H1 (cell line): ENCODE measurements at regions not wholly inside any gene's neighbourhood (a gene's known extent, or its start where the extent isn't known, plus 50 kb on each side); places are given as distances from the start of the nearest gene placed in this dataset.

ENCODE experiments used
- CTCF ChIA-PET: fragments of 300-600 bp; sonication (Branson Sonifier 250); formaldehyde crosslinking; loops from one replicate; lab custom pipeline; 2021; ENCODE audit not compliant: partially characterized antibody; lab: Charles Lee
- POLR2A ChIA-PET: fragments of 300-600 bp; sonication (Branson Sonifier 250); formaldehyde crosslinking; loops from one replicate; lab custom pipeline; 2021; ENCODE audit warnings: inconsistent platforms; ENCODE audit not compliant: partially characterized antibody; lab: Charles Lee
- DNase-seq, 2 experiments: peaks; one replicate each; pipeline versions ENCODE4 v3.0.0 to v3.0.0-alpha.2; 2010 to 2022; ENCODE audit warnings: low spot score in 2 of 2, low read depth in 1 of 2, mixed read lengths in 1 of 2
- FAIRE-seq: peaks from 2 replicates; lab custom pipeline; 2011; peaks lifted over from hg19 to GRCh38; lab: Jason Lieb, UNC
- H2AFZ ChIP-seq: 2 replicates; pipeline ENCODE4 v1.8.1; 2012; ENCODE audit warnings: low read length, inconsistent platforms
- H2AK5ac ChIP-seq: 2 replicates; pipeline ENCODE4 v1.6.1; 2013; ENCODE audit warnings: low read depth, low read length
- H2BK120ac ChIP-seq: replicated peaks from 2 replicates; pipeline ENCODE3; 2013; ENCODE audit warnings: low read depth, low read length, inconsistent platforms
- H2BK12ac ChIP-seq: 2 replicates; pipeline ENCODE4 v1.6.1; 2013; ENCODE audit warnings: low read depth, low read length
- H2BK15ac ChIP-seq: 2 replicates; pipeline ENCODE4 v1.6.1; 2013; ENCODE audit warnings: low read length
- H2BK20ac ChIP-seq: 2 replicates; pipeline ENCODE4 v1.6.1; 2013; ENCODE audit warnings: low read length
- H2BK5ac ChIP-seq: 2 replicates; pipeline ENCODE4 v1.6.1; 2013; ENCODE audit warnings: low read depth, low read length
- H3K14ac ChIP-seq: 2 replicates; pipeline ENCODE4 v1.6.1; 2013; ENCODE audit warnings: inconsistent platforms; ENCODE audit not compliant: insufficient read length
- H3K18ac ChIP-seq: 2 replicates; pipeline ENCODE4 v1.6.1; 2013; ENCODE audit warnings: low read length; ENCODE audit errors: extremely low read depth
- H3K23ac ChIP-seq: 2 replicates; pipeline ENCODE4 v1.6.1; 2013; ENCODE audit warnings: inconsistent platforms; ENCODE audit not compliant: insufficient read length
- H3K23me2 ChIP-seq: 2 replicates; pipeline ENCODE4 v1.6.1; 2013; ENCODE audit warnings: low read depth, low read length
- H3K27ac ChIP-seq: 2 replicates; pipeline ENCODE4 v1.6.1; 2011; ENCODE audit warnings: low read depth, low read length, inconsistent platforms
- H3K27me3 ChIP-seq, 4 experiments: replicated peaks in 1 of 4; 1 replicate in 1 of 4; 2 replicates in 3 of 4; pipeline versions ENCODE4 v1.6.1 to v1.8.1; 2011 to 2013; ENCODE audit warnings: low read length in 3 of 4, mild to moderate bottlenecking in 3 of 4, inconsistent platforms in 2 of 4, mixed read lengths in 2 of 4, moderate library complexity in 1 of 4; ENCODE audit not compliant: control insufficient read depth in 3 of 4, insufficient read depth in 3 of 4; ENCODE audit errors: extremely low read depth in 1 of 4
- H3K36me3 ChIP-seq, 4 experiments: 2 replicates each; pipeline versions ENCODE4 v1.6.1 to v1.8.1; 2011 to 2013; ENCODE audit warnings: mild to moderate bottlenecking in 4 of 4, low read length in 3 of 4, moderate library complexity in 2 of 4, control low read depth in 1 of 4, inconsistent platforms in 1 of 4; ENCODE audit not compliant: insufficient read depth in 4 of 4, control insufficient read depth in 2 of 4
- H3K4ac ChIP-seq: replicated peaks from 2 replicates; pipeline ENCODE3; 2013; ENCODE audit warnings: low read length, low read depth, mixed read lengths, inconsistent platforms; ENCODE audit not compliant: insufficient read length
- H3K4me1 ChIP-seq, 4 experiments: replicated peaks in 1 of 4; 1 replicate in 1 of 4; 2 replicates in 3 of 4; pipeline versions ENCODE4 v1.6.1 to v1.8.1; 2011 to 2013; ENCODE audit warnings: low read length in 3 of 4, inconsistent platforms in 2 of 4, mixed read lengths in 1 of 4; ENCODE audit not compliant: insufficient read depth in 4 of 4, control insufficient read depth in 3 of 4
- H3K4me2 ChIP-seq, 2 experiments: 2 replicates each; pipeline versions ENCODE4 v1.6.1 to v1.8.1; 2011 to 2013; ENCODE audit warnings: low read depth in 2 of 2, low read length in 2 of 2, control low read depth in 1 of 2, inconsistent platforms in 1 of 2, mild to moderate bottlenecking in 1 of 2; ENCODE audit not compliant: insufficient read depth in 1 of 2
- H3K4me3 ChIP-seq, 4 experiments: fragments of 200-600, 300-600 bp in 1 of 4; sonication (generic), shearing (Covaris generic), sonication (Bioruptor Twin) in 1 of 4; 2 replicates each; pipeline versions ENCODE4 v1.5.1 to v1.8.1; 2011 to 2016; ENCODE audit warnings: low read length in 4 of 4, low read depth in 3 of 4, control low read depth in 2 of 4, inconsistent platforms in 2 of 4, mild to moderate bottlenecking in 2 of 4, mixed read lengths in 1 of 4, moderate library complexity in 1 of 4; ENCODE audit not compliant: insufficient read depth in 2 of 4; ENCODE audit errors: extremely low read depth in 1 of 4
- H3K56ac ChIP-seq: replicated peaks from 2 replicates; pipeline ENCODE3; 2013; ENCODE audit warnings: low read depth, mild to moderate bottlenecking, mixed read lengths, low read length, inconsistent platforms; ENCODE audit not compliant: insufficient read length
- H3K79me1 ChIP-seq: 2 replicates; pipeline ENCODE4 v1.6.1; 2013; ENCODE audit warnings: low read depth, low read length, control low read depth
- H3K79me2 ChIP-seq, 2 experiments: 2 replicates each; pipeline versions ENCODE4 v1.6.1 to v1.8.1; 2012 to 2013; ENCODE audit warnings: low read length in 2 of 2, mild to moderate bottlenecking in 2 of 2, inconsistent platforms in 1 of 2; ENCODE audit not compliant: insufficient read depth in 2 of 2, control insufficient read depth in 1 of 2
- H3K9ac ChIP-seq, 4 experiments: replicated peaks in 1 of 4; 1 replicate in 1 of 4; 2 replicates in 3 of 4; pipeline versions ENCODE4 v1.6.1 to v1.8.1; 2011 to 2013; ENCODE audit warnings: low read depth in 3 of 4, low read length in 3 of 4, control low read depth in 2 of 4, mild to moderate bottlenecking in 2 of 4, moderate library complexity in 2 of 4, inconsistent platforms in 1 of 4; ENCODE audit errors: extremely low read depth in 1 of 4
- H3K9me3 ChIP-seq, 2 experiments: 2 replicates each; pipeline versions ENCODE4 v1.6.1 to v1.8.1; 2012 to 2013; ENCODE audit warnings: mild to moderate bottlenecking in 2 of 2, moderate library complexity in 2 of 2, control low read depth in 1 of 2, inconsistent platforms in 1 of 2, low read depth in 1 of 2, low read length in 1 of 2, mixed read lengths in 1 of 2; ENCODE audit not compliant: insufficient read depth in 2 of 2
- H4K20me1 ChIP-seq, 2 experiments: replicated peaks in 1 of 2; 2 replicates each; pipeline versions ENCODE3 to v1.8.1; 2011 to 2013; ENCODE audit warnings: inconsistent platforms in 2 of 2, low read length in 2 of 2, mild to moderate bottlenecking in 1 of 2; ENCODE audit not compliant: insufficient read depth in 2 of 2, control insufficient read depth in 1 of 2
- H4K5ac ChIP-seq: 2 replicates; pipeline ENCODE4 v1.6.1; 2013; ENCODE audit warnings: low read length, low read depth, mixed read lengths, inconsistent platforms; ENCODE audit not compliant: insufficient read length
- H4K8ac ChIP-seq: 2 replicates; pipeline ENCODE4 v1.8.0; 2013; ENCODE audit warnings: mild to moderate bottlenecking, moderate library complexity, low read length, inconsistent platforms; ENCODE audit not compliant: insufficient read depth; ENCODE audit errors: extremely low read depth
- H4K91ac ChIP-seq: replicated peaks from 2 replicates; pipeline ENCODE3; 2013; ENCODE audit warnings: low read length, mixed read lengths, inconsistent platforms; ENCODE audit not compliant: insufficient read length
- TEAD4 ChIP-seq: IDR thresholded peaks from 2 replicates; pipeline ENCODE4 v1.6.1; 2012; ENCODE audit warnings: low read depth, low read length, inconsistent platforms, mixed read lengths
- WGBS, 2 experiments: shearing (Covaris generic) in 1 of 2; methylation state at CpG; one replicate each; pipeline versions ENCODE4 v1.1.6 to v1.1.7; 2013 to 2015; ENCODE audit warnings: low lambda C conversion rate in 2 of 2, mixed read lengths in 2 of 2, inconsistent platforms in 1 of 2, low coverage in 1 of 2, missing lambda C conversion rate in 1 of 2; ENCODE audit not compliant: insufficient replicate concordance in 2 of 2, insufficient coverage in 1 of 2, insufficient read length in 1 of 2; ENCODE audit errors: extremely low coverage in 1 of 2, missing lambda C conversion rate in 1 of 2; 5-methylcytosine and 5-hydroxymethylcytosine counted together

GRCh38 chr4:151564321-151564720, 155.3 kb downstream of the FHIP1A start:
- Histone ChIP-seq H3K4me2 (no peak overlapping the region), H3K4ac (no peak overlapping the region), H4K91ac (no peak overlapping the region), H2BK120ac (no peak overlapping the region), H3K27me3 (no peaks in the 10 kb centered on the region), H3K4me3 (no peak overlapping the region), H4K8ac (no peak overlapping the region), H3K56ac (no peak overlapping the region), H2BK12ac (no peak overlapping the region), H3K9ac (no peak overlapping the region), H3K79me1 (no peaks in the 10 kb centered on the region), H3K18ac (no peak overlapping the region), H3K23me2 (no peaks in the 10 kb centered on the region), H4K20me1 (no peaks in the 10 kb centered on the region), H3K79me2 (peaks cover 0 to 36% of the 10 kb centered on the region in 2 experiments; a peak in 2 of 4 replicates), H2AK5ac (no peak overlapping the region), H3K23ac (no peak overlapping the region), H3K4me1 (peaks cover 0 to 3% (median under 1%) of the 10 kb centered on the region in 4 experiments; a peak in 1 of 7 replicates), H4K5ac (no peak overlapping the region), H3K27ac (no peak overlapping the region), H3K14ac (no peak overlapping the region), H2BK20ac (no peak overlapping the region), H2BK5ac (no peak overlapping the region)
- ChIA-PET POLR2A (no interaction called here), CTCF (interaction anchor here (0.7 to 1.9 kb wide), 5 partner anchors 15 to 227 kb away, joined by 3 to 5 read pairs (median 4); no protein-coding TSS in a partner anchor)
- FAIRE-seq (no peak), DNase-seq (no peak)
- 90% methylated on average over 2 of the region's 2 CpGs; no CpG with 5 or more reads in 1 of the 2 experiments for WGBS, 2 experiments
- TF ChIP-seq TEAD4 = no peak
- TF ChIP-seq, all 59 proteins: peak for 0
- Histone ChIP-seq H2BK15ac (no peak overlapping the region), H3K36me3 (no peaks in the 10 kb centered on the region), H3K9me3 (no peaks in the 10 kb centered on the region), H2AFZ (no peak overlapping the region)
